ENCODE measurements at regions not wholly inside any gene's neighbourhood (a gene's known extent, or its start where the extent isn't known, plus 50 kb on each side); places are given as distances from the start of the nearest gene placed in this dataset.

DNA sequence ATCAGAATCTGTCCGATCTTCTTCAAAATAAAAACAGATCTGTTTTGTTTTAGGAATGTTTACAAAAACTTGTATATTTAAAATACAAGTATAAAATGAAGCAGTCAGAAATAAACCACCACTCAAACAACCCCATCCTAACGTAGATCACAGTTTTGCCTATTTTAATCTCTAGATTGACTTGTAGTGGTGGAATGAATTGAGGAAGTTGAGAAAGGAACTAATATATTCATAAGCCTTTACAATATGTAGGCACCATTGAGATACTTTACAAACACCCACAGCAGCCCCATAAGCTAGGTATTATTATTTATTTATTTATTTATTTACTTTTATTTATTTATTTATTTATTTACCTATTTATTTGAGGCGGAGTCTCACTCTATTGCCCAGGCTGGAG is 52.3 kb upstream of the KLF3 start:
- TF ChIP-seq, protein P1, sequence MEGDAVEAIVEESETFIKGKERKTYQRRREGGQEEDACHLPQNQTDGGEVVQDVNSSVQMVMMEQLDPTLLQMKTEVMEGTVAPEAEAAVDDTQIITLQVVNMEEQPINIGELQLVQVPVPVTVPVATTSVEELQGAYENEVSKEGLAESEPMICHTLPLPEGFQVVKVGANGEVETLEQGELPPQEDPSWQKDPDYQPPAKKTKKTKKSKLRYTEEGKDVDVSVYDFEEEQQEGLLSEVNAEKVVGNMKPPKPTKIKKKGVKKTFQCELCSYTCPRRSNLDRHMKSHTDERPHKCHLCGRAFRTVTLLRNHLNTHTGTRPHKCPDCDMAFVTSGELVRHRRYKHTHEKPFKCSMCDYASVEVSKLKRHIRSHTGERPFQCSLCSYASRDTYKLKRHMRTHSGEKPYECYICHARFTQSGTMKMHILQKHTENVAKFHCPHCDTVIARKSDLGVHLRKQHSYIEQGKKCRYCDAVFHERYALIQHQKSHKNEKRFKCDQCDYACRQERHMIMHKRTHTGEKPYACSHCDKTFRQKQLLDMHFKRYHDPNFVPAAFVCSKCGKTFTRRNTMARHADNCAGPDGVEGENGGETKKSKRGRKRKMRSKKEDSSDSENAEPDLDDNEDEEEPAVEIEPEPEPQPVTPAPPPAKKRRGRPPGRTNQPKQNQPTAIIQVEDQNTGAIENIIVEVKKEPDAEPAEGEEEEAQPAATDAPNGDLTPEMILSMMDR (conservative IDR thresholded peaks at IDR 0.05) = no peak
- TF ChIP-seq ZFX (IDR thresholded peaks at IDR 0.05) = no peak

Data from C4-2B (cell line).